HepG2 (cell line): ENCODE measurements at regions not wholly inside any gene's neighbourhood (a gene's known extent, or its start where the extent isn't known, plus 50 kb on each side); places are given as distances from the start of the nearest gene placed in this dataset.

Experiments used
- EP300 ChIP-seq, 3 experiments: sonication (generic) in 1 of 3; formaldehyde crosslinking in 1 of 3; IDR thresholded peaks; 2 replicates each; pipeline versions ENCODE4 v1.5.1 to v1.6.1; 2011 to 2020; ENCODE audit warnings: low read depth in 2 of 3, low read length in 2 of 3, borderline replicate concordance in 1 of 3, improper control_type of control experiment in 1 of 3, mild to moderate bottlenecking in 1 of 3, missing genetic modification reagents in 1 of 3, moderate library complexity in 1 of 3
- EZH2 ChIP-seq: conservative IDR thresholded peaks from 2 replicates; pipeline ENCODE4 v1.6.1; 2012; ENCODE audit warnings: mild to moderate bottlenecking, low read depth, low read length, moderate library complexity
- HBP1 ChIP-seq: IDR thresholded peaks from 2 replicates; pipeline ENCODE4 v1.6.1; 2016; ENCODE audit warnings: low read depth, control low read depth
- KLF6 ChIP-seq: IDR thresholded peaks from 2 replicates; pipeline ENCODE4 v1.8.0; 2016; ENCODE audit warnings: missing biosample characterization, missing genetic modification reagents
- SALL2 ChIP-seq: sonication (generic); formaldehyde crosslinking; IDR thresholded peaks from 2 replicates; pipeline ENCODE4 v1.8.1; 2023; ENCODE audit warnings: mild to moderate bottlenecking, missing genetic modification reagents, inconsistent platforms
- YY1 ChIP-seq: IDR thresholded peaks from 2 replicates; pipeline ENCODE4 v1.6.1; 2011; ENCODE audit warnings: low read length, low read depth, moderate library complexity, mild to moderate bottlenecking; ENCODE audit not compliant: insufficient read depth, insufficient replicate concordance
- ZBTB40 ChIP-seq, 2 experiments: fragments of 450-650 bp in 1 of 2; sonication (generic) in 1 of 2; formaldehyde crosslinking in 1 of 2; IDR thresholded peaks; 2 replicates each; pipeline versions ENCODE4 v1.6.1 to v1.8.0; 2016 to 2022; ENCODE audit warnings: antibody characterized with exemption in 1 of 2, mild to moderate bottlenecking in 1 of 2, missing genetic modification reagents in 1 of 2
- TF ChIP-seq, protein P1 (sequence below): sonication (generic); formaldehyde crosslinking; IDR thresholded peaks from 2 replicates; pipeline ENCODE4 v1.5.0; 2020; ENCODE audit warnings: mild to moderate bottlenecking, missing genetic modification reagents, moderate library complexity
- TF ChIP-seq, protein P2 (sequence below): IDR thresholded peaks from 2 replicates; pipeline ENCODE4 v1.6.1; 2016; ENCODE audit warnings: control low read depth
- TF ChIP-seq, protein P3 (sequence below): sonication (generic); formaldehyde crosslinking; IDR thresholded peaks from 2 replicates; pipeline ENCODE4 v1.8.0; 2022; ENCODE audit warnings: missing genetic modification reagents, mild to moderate bottlenecking, borderline replicate concordance

DNA sequence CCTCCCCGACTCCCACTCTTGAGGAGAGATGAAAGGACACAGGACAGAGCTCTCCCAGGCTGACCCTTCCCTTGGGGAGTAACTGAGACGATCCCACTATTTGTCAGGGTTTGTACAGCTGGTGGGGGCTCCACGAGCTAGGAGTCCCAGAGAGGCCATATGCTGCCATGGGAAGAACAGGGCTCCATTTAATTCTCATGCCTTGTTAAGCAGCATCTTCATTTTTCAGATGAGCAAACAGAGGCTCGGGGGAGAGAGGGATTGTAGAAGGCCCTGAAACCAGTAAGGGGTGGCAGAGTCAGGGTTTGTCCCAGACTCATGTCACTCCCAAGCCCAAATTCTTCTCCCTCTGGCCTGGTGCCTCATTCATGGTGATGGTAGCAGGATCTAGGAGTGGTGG lies 176.4 kb downstream of the NSG2 start:
- TF ChIP-seq, protein P1, sequence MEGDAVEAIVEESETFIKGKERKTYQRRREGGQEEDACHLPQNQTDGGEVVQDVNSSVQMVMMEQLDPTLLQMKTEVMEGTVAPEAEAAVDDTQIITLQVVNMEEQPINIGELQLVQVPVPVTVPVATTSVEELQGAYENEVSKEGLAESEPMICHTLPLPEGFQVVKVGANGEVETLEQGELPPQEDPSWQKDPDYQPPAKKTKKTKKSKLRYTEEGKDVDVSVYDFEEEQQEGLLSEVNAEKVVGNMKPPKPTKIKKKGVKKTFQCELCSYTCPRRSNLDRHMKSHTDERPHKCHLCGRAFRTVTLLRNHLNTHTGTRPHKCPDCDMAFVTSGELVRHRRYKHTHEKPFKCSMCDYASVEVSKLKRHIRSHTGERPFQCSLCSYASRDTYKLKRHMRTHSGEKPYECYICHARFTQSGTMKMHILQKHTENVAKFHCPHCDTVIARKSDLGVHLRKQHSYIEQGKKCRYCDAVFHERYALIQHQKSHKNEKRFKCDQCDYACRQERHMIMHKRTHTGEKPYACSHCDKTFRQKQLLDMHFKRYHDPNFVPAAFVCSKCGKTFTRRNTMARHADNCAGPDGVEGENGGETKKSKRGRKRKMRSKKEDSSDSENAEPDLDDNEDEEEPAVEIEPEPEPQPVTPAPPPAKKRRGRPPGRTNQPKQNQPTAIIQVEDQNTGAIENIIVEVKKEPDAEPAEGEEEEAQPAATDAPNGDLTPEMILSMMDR (CRISPR knock-in tag): no peak
- TF ChIP-seq EP300 (IDR thresholded peaks at IDR 0.05; ENCODE audit: low read depth in 2 of 2, low read length in 2 of 2) (no peak), EP300 (CRISPR knock-in tag; IDR thresholded peaks at IDR 0.05; ENCODE audit: borderline replicate concordance) (no peak), YY1 (no peak), SALL2 (no peak), KLF6 (CRISPR knock-in tag) (no peak), HBP1 (CRISPR knock-in tag) (no peak), ZBTB40 (IDR thresholded peaks at IDR 0.05) (no peak), ZBTB40 (CRISPR knock-in tag; IDR thresholded peaks at IDR 0.05) (no peak), EZH2 (no peak)
- TF ChIP-seq, protein P2, sequence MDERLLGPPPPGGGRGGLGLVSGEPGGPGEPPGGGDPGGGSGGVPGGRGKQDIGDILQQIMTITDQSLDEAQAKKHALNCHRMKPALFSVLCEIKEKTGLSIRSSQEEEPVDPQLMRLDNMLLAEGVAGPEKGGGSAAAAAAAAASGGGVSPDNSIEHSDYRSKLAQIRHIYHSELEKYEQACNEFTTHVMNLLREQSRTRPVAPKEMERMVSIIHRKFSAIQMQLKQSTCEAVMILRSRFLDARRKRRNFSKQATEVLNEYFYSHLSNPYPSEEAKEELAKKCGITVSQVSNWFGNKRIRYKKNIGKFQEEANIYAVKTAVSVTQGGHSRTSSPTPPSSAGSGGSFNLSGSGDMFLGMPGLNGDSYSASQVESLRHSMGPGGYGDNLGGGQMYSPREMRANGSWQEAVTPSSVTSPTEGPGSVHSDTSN: no peak
- TF ChIP-seq, protein P3, sequence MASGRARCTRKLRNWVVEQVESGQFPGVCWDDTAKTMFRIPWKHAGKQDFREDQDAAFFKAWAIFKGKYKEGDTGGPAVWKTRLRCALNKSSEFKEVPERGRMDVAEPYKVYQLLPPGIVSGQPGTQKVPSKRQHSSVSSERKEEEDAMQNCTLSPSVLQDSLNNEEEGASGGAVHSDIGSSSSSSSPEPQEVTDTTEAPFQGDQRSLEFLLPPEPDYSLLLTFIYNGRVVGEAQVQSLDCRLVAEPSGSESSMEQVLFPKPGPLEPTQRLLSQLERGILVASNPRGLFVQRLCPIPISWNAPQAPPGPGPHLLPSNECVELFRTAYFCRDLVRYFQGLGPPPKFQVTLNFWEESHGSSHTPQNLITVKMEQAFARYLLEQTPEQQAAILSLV: no peak
